SK-N-SH treated with all-trans-retinoic acid at 6 μM for 48 hours (cell line): ENCODE measurements at regions not wholly inside any gene's neighbourhood (a gene's known extent, or its start where the extent isn't known, plus 50 kb on each side); places are given as distances from the start of the nearest gene placed in this dataset.

Experiments used
- ISL1 ChIP-seq: fragments of 250-450 bp; sonication (Bioruptor Pico); IDR thresholded peaks from 2 replicates; pipeline ENCODE4 v2.1.2; 2022; ENCODE audit warnings: mild to moderate bottlenecking, moderate library complexity
- OSR1 ChIP-seq: fragments of 250-450 bp; sonication (Bioruptor Pico); IDR thresholded peaks from 2 replicates; pipeline ENCODE4 v1.8.0; 2022; ENCODE audit warnings: moderate library complexity, mild to moderate bottlenecking, inconsistent platforms
- PATZ1 ChIP-seq: fragments of 250-450 bp; sonication (Bioruptor Pico); IDR thresholded peaks from 2 replicates; pipeline ENCODE4 v1.8.0; 2020; ENCODE audit warnings: mild to moderate bottlenecking, moderate library complexity, borderline replicate concordance

DNA sequence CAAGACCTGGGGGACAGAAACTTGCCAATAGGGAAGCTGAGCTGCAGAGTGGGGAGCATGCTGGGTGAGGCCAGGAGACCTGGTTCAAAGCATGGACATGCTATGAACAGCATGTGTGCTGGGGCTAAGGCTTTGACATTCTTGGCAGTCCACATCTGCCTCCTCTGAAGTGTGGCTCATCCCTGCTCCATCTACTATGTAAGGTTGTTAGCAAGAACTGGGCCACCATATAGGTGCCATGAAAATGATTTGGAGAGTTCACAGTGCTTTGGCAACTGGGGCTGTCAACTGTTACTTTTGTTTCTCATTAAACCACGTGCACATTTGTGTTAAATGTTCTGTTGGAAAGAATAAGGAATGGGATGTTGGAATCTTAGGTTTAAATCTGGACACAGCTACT, 311.1 kb downstream of the CDC5L start:
- TF ChIP-seq OSR1 (CRISPR knock-in tag), result no peak
- TF ChIP-seq PATZ1 (CRISPR knock-in tag), result no peak
- no peak for TF ChIP-seq ISL1
